ENCODE measurements at regions not wholly inside any gene's neighbourhood (a gene's known extent, or its start where the extent isn't known, plus 50 kb on each side); places are given as distances from the start of the nearest gene placed in this dataset.

DNA sequence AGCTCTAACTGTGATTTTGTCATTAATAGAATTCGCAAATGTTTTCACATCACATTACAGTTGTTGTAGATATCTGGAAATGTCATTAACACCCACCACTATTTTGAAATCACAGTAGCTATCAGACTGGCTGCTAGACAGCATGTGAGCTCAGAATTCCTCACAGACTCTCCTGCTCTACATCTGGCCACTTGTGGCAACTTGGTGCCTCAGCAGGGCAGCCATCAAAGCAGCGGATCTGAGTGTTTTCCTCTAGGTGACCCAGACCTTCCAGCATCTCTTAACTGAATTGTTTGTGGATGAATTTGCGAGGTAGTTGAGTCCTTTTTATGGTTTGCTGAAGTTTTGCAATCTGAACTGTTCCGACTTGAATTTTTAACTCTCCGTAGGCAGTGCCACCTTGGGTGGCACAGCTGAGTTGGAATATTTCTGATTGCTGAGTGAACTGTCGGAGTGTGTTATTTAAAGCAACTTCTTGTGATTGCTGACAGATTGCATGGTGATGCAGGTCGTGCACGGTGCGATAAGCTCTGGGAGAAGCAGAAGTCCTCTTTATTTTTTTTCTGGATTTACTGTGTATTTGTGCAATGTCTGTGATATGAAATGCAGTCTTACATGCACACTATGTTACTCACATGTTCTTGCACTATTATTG lies 114.0 kb upstream of the PLET1 start:
- no peak for DNase-seq (ENCODE audit: low read depth)
- TF ChIP-seq, protein P1, sequence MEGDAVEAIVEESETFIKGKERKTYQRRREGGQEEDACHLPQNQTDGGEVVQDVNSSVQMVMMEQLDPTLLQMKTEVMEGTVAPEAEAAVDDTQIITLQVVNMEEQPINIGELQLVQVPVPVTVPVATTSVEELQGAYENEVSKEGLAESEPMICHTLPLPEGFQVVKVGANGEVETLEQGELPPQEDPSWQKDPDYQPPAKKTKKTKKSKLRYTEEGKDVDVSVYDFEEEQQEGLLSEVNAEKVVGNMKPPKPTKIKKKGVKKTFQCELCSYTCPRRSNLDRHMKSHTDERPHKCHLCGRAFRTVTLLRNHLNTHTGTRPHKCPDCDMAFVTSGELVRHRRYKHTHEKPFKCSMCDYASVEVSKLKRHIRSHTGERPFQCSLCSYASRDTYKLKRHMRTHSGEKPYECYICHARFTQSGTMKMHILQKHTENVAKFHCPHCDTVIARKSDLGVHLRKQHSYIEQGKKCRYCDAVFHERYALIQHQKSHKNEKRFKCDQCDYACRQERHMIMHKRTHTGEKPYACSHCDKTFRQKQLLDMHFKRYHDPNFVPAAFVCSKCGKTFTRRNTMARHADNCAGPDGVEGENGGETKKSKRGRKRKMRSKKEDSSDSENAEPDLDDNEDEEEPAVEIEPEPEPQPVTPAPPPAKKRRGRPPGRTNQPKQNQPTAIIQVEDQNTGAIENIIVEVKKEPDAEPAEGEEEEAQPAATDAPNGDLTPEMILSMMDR (IDR thresholded peaks at IDR 0.05; ENCODE audit: control insufficient read depth, insufficient read depth, low read depth, low read length, missing control alignments): no peak
- H3K4me3 ChIP-seq (ENCODE audit: control insufficient read depth, low read depth, low read length): no peak overlapping the region

DNA sequence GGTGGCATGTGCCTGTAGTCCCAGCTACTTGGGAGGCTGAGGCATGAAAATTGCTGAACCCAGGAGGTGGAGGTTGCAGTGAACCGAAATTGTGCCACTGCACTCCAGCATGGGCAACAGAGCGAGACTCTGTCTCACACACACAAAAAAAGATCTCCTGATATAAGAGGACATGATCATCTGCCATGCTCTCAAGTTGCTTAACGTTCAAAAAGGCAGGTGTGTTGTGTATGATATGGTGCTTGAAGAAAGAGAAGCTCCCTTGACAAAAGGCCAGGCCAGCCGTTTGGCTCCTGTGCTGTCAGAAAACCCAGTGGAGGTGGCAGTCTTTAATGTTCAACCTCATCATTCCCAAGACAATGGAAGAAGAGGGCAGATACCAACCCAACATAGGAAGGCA lies 117.3 kb upstream of the PLET1 start:
- DNase-seq (ENCODE audit: low read depth): no peak
- TF ChIP-seq, protein P1 (IDR thresholded peaks at IDR 0.05; ENCODE audit: control insufficient read depth, insufficient read depth, low read depth, low read length, missing control alignments): no peak
- H3K4me3 ChIP-seq (ENCODE audit: control insufficient read depth, low read depth, low read length): no peak overlapping the region

DNA sequence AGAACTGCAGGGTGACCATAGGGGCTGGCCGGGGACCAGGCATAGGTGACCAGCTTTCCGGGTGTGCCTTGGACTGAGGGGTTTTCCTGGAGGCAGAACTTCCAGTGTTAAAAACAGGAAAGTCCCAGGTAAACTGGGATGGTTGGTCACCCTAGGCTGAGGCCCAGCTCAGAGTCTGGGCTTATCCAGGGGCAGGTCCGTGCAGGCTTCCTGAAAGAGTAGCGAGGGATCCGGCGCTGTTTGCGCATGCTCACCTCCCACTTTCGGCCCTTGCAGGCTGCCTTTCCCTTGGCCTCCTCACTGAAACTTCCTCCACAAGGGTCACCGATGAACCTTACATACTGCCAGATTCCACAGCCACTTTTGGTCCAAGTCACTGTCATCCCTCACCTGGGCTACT lies 119.8 kb upstream of the PLET1 start:
- DNase-seq (ENCODE audit: low read depth): no peak
- TF ChIP-seq, protein P1 (IDR thresholded peaks at IDR 0.05; ENCODE audit: control insufficient read depth, insufficient read depth, low read depth, low read length, missing control alignments): no peak
- no peak overlapping the region for H3K4me3 ChIP-seq (ENCODE audit: control insufficient read depth, low read depth, low read length)

DNA sequence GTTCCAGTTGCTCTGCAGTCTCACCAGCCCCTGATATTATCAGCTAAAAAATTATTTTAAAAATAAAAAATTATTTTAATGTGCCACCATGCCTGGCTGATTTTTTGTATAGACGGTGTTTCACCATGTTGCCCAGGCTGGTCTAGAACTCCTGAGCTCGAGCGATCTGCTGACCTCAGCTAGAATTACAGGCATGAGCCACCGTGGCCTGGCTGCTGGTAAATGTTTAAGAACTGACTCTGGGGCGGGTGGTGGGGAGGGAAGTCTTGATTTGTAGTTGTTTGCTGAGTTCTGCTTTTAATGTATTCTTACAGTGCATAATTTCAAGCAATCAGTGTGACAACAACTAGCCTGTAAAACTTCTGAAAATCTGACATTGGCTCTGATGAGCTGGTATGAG lies 120.9 kb upstream of the PLET1 start:
- no peak for DNase-seq (ENCODE audit: low read depth)
- TF ChIP-seq, protein P1 (IDR thresholded peaks at IDR 0.05; ENCODE audit: control insufficient read depth, insufficient read depth, low read depth, low read length, missing control alignments): no peak
- H3K4me3 ChIP-seq (ENCODE audit: control insufficient read depth, low read depth, low read length): no peak overlapping the region

DNA sequence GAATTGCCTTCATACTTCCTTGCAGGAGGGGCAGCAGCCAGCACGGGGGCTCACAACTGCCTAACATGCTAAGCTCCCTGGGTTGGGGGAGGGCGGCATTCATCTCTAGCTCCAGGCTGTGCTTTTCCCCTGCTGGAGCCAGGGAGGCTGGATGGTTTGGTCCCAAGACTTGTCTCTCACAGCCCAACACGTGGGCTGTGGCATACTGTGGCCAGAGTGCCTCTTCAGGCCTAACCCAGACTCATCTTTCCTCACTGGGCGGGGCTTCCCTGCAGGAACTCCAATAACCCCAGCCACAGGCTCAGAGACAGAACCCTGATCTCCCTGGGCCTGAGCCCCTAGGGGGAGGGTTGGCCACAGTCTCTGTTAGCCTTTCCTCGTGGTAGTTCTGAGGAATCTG lies 121.9 kb upstream of the PLET1 start:
- TF ChIP-seq, protein P1 (IDR thresholded peaks at IDR 0.05; ENCODE audit: control insufficient read depth, insufficient read depth, low read depth, low read length, missing control alignments): no peak
- no peak overlapping the region for H3K4me3 ChIP-seq (ENCODE audit: control insufficient read depth, low read depth, low read length)
- no peak for DNase-seq (ENCODE audit: low read depth)

DNA sequence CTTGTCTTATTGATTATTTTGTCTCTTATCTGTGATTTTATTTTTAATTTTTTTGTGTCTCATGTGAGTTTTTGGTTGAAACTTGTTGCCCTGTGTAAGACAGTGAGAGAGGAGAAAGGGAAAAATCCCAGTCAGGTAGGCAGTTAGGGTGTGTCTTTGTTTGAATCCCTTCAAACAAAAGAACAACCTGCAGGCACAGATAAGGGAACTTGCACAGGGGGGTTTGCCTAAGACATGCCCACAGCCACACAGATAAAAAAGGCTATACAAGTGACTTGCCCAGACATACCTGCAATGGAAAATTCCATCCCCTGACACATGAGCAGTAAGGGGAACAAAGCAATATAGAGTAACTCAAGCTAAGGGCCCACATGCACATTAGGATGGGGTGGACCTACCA lies 127.8 kb upstream of the PLET1 start:
- TF ChIP-seq, protein P1 (IDR thresholded peaks at IDR 0.05; ENCODE audit: control insufficient read depth, insufficient read depth, low read depth, low read length, missing control alignments): no peak
- no peak for DNase-seq (ENCODE audit: low read depth)
- H3K4me3 ChIP-seq (ENCODE audit: control insufficient read depth, low read depth, low read length): no peak overlapping the region
